Mesendoderm (in vitro differentiated cells): ENCODE measurements at regions not wholly inside any gene's neighbourhood (a gene's known extent, or its start where the extent isn't known, plus 50 kb on each side); places are given as distances from the start of the nearest gene placed in this dataset.

ENCODE experiments used
- DNase-seq: peaks from one replicate; pipeline ENCODE4 v3.0.0; 2013
- H2AK5ac ChIP-seq: 2 replicates; pipeline ENCODE4 v1.6.1; 2013; ENCODE audit warnings: low read length, inconsistent platforms
- H2BK120ac ChIP-seq: 2 replicates; pipeline ENCODE4 v1.6.1; 2013; ENCODE audit warnings: low read depth, mild to moderate bottlenecking, low read length, moderate library complexity, mixed read lengths
- H2BK15ac ChIP-seq: replicated peaks from 2 replicates; pipeline ENCODE4 v1.6.1; 2013; ENCODE audit warnings: low read depth, mild to moderate bottlenecking, moderate library complexity
- H2BK5ac ChIP-seq: 2 replicates; pipeline ENCODE4 v1.6.1; 2013; ENCODE audit warnings: low read length, inconsistent platforms
- H3K18ac ChIP-seq: 2 replicates; pipeline ENCODE4 v1.6.1; 2013; ENCODE audit warnings: mild to moderate bottlenecking, low read length, mixed read lengths
- H3K23ac ChIP-seq: one replicate; pipeline ENCODE4 v1.6.1; 2013; ENCODE audit warnings: low read length
- H3K27ac ChIP-seq: 2 replicates; pipeline ENCODE4 v1.5.1; 2013; ENCODE audit warnings: low read depth, mild to moderate bottlenecking, inconsistent platforms, low read length, moderate library complexity
- H3K27me3 ChIP-seq: 2 replicates; pipeline ENCODE4 v1.6.1; 2013; ENCODE audit warnings: low read length, control low read depth, mild to moderate bottlenecking, inconsistent platforms; ENCODE audit not compliant: insufficient read depth, poor library complexity
- H3K36me3 ChIP-seq: 2 replicates; pipeline ENCODE4 v1.6.1; 2013; ENCODE audit warnings: low read length, inconsistent platforms; ENCODE audit not compliant: control insufficient read depth, insufficient read depth
- H3K4ac ChIP-seq: one replicate; pipeline ENCODE4 v1.6.1; 2013; ENCODE audit warnings: low read depth, mild to moderate bottlenecking, low read length, moderate library complexity
- H3K4me1 ChIP-seq: 2 replicates; pipeline ENCODE4 v1.6.1; 2013; ENCODE audit warnings: low read depth, low read length, inconsistent platforms; ENCODE audit not compliant: control insufficient read depth
- H3K4me2 ChIP-seq: 2 replicates; pipeline ENCODE4 v1.6.1; 2013; ENCODE audit warnings: low read length
- H3K4me3 ChIP-seq: 2 replicates; pipeline ENCODE4 v1.5.1; 2013; ENCODE audit warnings: mild to moderate bottlenecking, low read length
- H3K56ac ChIP-seq: one replicate; pipeline ENCODE4 v1.6.1; 2013; ENCODE audit warnings: low read length
- H3K79me1 ChIP-seq: 2 replicates; pipeline ENCODE4 v1.6.1; 2013; ENCODE audit warnings: low read length, inconsistent platforms
- H3K79me2 ChIP-seq: 2 replicates; pipeline ENCODE4 v1.6.1; 2013; ENCODE audit warnings: mild to moderate bottlenecking, low read length; ENCODE audit not compliant: control insufficient read depth, insufficient read depth
- H3K9ac ChIP-seq: 2 replicates; pipeline ENCODE4 v1.6.1; 2013; ENCODE audit warnings: low read length, inconsistent platforms
- H4K5ac ChIP-seq: one replicate; pipeline ENCODE4 v1.6.1; 2013; ENCODE audit warnings: low read length
- H4K8ac ChIP-seq: one replicate; pipeline ENCODE4 v1.6.1; 2013; ENCODE audit warnings: low read depth, mild to moderate bottlenecking, control low read depth, low read length, moderate library complexity
- WGBS: extraction: QIAGEN DNeasy Blood & Tissue Kit; methylation state at CpG from one replicate; pipeline ENCODE4 v1.1.7; 2013; ENCODE audit warnings: low lambda C conversion rate, missing lambda C conversion rate; ENCODE audit not compliant: insufficient coverage; ENCODE audit errors: extremely low coverage; 5-methylcytosine and 5-hydroxymethylcytosine counted together

DNA sequence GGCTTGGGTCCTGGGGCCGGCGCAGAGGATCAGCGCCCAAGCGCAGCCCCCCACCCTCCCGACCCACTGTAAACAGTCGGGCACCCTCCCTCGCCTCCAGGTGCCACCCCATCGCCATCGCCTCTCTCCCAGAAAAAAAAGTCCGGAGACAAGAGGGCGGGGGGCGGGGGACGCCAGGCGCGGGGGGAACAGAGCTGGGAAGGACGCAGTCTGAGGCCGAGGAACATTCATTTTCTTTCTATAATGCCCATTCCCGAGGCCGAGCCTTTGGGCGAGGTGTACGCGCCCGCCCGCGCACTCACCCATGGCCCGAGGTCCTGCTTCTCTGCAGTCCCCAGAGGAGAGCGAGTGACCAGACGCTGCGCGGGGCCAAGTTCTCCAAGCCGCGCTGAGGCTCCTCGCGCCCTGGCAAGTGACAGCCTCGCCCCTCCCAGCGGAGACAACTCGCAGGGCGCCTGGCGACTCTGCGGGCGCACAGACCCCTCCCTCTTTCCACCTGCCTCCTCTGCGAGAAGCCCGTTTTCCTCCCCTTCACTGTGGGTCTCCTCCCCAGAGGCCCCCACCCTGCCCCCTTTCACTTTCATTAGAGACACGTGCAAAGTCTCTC lies 63.5 kb upstream of the WDR17 start:
- Histone ChIP-seq H2BK120ac (no peak overlapping the region), H3K4ac (no peak overlapping the region), H2BK15ac (no peak overlapping the region), H3K27ac (no peak overlapping the region), H3K56ac (peak overlapping the region; percentile 86), H3K36me3 (no peaks in the 10 kb centered on the region), H3K9ac (peak overlapping the region; percentile 82), H3K27me3 (no peaks in the 10 kb centered on the region), H3K18ac (peak overlapping the region; percentile 13), H4K8ac (no peak overlapping the region), H2AK5ac (no peak overlapping the region), H3K79me1 (no peaks in the 10 kb centered on the region), H3K4me3 (peak overlapping the region; percentile 43), H3K4me1 (no peaks in the 10 kb centered on the region), H4K5ac (no peak overlapping the region), H3K23ac (no peak overlapping the region), H3K79me2 (no peaks in the 10 kb centered on the region), H2BK5ac (no peak overlapping the region), H3K4me2 (peak overlapping the region; percentile 69)
- no CpG with 5 or more reads among the region's 44 CpGs for WGBS
- peak; percentile 75 for DNase-seq

DNA sequence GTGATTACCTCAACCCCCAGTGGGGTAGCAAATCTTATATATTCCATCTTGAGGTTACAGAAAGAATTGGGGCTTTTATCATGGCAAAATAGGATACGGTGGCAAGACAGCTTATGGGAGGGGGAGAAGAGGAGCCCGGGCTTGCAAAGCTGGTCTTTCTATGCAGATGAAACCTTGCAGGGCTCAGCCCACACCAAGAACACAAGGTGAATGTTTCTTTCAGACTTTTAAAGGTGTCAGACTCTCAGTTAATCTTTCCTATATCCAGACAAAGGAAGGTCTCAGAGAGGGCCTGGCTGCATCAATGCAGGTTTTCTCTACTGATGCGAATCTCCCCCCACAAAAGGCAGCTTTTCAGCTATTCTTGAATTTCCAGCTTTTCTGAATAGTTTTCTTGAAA lies 59.9 kb upstream of the WDR17 start:
- Histone ChIP-seq H2BK120ac (no peak overlapping the region), H3K27ac (no peak overlapping the region), H3K23ac (no peak overlapping the region), H3K79me1 (no peaks in the 10 kb centered on the region), H3K18ac (no peak overlapping the region), H3K4me3 (no peak overlapping the region), H3K4ac (no peak overlapping the region), H3K27me3 (no peaks in the 10 kb centered on the region), H4K5ac (no peak overlapping the region), H3K4me2 (no peak overlapping the region), H3K36me3 (no peaks in the 10 kb centered on the region), H3K56ac (no peak overlapping the region), H2AK5ac (no peak overlapping the region), H3K4me1 (no peaks in the 10 kb centered on the region), H3K9ac (no peak overlapping the region), H2BK15ac (no peak overlapping the region), H4K8ac (no peak overlapping the region), H3K79me2 (no peaks in the 10 kb centered on the region), H2BK5ac (no peak overlapping the region)
- peak; percentile 83 for DNase-seq
- no CpG with 5 or more reads among the region's 3 CpGs for WGBS

DNA sequence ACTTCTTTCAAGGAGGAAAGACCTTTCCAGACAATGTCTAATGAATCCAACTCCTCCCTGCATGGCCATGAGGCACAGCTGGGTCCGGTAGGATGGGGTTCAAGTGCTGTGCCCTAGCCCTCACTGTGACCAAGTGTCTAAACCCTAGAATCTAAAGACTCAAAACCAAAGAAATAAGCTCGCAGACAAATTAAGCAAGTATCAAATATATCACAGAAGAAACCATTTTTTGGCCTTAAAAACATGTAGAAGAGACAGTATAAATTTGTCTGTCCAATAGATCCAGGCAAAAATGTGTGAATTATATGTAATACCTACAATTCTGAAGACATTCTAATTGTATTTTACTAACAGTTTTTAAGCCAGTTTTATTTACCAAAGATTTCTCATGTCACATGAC lies 56.4 kb upstream of the WDR17 start:
- Histone ChIP-seq H3K79me2 (no peaks in the 10 kb centered on the region), H4K5ac (no peak overlapping the region), H3K27me3 (no peaks in the 10 kb centered on the region), H3K27ac (no peak overlapping the region), H3K4ac (no peak overlapping the region), H3K79me1 (no peaks in the 10 kb centered on the region), H3K9ac (no peak overlapping the region), H3K18ac (no peak overlapping the region), H3K4me2 (no peak overlapping the region), H2BK5ac (no peak overlapping the region), H3K4me1 (no peaks in the 10 kb centered on the region), H3K56ac (no peak overlapping the region), H3K36me3 (no peaks in the 10 kb centered on the region), H3K4me3 (no peak overlapping the region), H2BK15ac (no peak overlapping the region), H3K23ac (no peak overlapping the region), H4K8ac (no peak overlapping the region), H2AK5ac (no peak overlapping the region), H2BK120ac (no peak overlapping the region)
- no CpG with 5 or more reads among the region's 2 CpGs for WGBS
- no peak for DNase-seq

DNA sequence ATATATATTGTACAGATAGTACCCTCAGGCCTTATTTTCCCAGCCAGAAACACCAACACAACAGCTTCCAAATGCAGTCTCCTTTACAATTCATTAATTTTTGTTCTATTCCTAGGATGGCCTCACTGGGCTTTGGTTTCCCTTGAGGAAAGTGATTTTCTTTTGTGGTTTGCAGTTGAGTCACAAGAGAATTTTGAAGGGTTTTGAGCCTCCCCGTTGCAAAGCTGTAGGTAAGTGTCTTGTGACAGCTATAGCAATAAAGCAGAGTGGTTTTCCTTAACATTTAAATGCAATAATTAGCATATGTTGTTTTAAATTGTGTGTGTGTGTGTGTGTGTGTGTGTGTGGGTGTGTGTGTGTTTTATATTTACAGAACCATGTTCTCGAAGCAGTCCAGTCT lies 54.1 kb upstream of the WDR17 start:
- H3K56ac ChIP-seq: no peak overlapping the region
- WGBS: no CpG with 5 or more reads among the region's 2 CpGs
- H3K18ac ChIP-seq: no peak overlapping the region
- no peaks in the 10 kb centered on the region for H3K27me3 ChIP-seq
- no peak overlapping the region for H4K5ac ChIP-seq
- H4K8ac ChIP-seq: no peak overlapping the region
- H3K9ac ChIP-seq: no peak overlapping the region
- H3K27ac ChIP-seq: no peak overlapping the region
- no peak overlapping the region for H2AK5ac ChIP-seq
- no peak overlapping the region for H2BK15ac ChIP-seq
- DNase-seq: no peak
- no peak overlapping the region for H3K4ac ChIP-seq
- no peak overlapping the region for H3K23ac ChIP-seq
- H2BK5ac ChIP-seq: no peak overlapping the region
- H3K79me2 ChIP-seq: no peaks in the 10 kb centered on the region
- H3K4me1 ChIP-seq: no peaks in the 10 kb centered on the region
- H3K4me2 ChIP-seq: no peak overlapping the region
- no peak overlapping the region for H3K4me3 ChIP-seq
- H3K79me1 ChIP-seq: no peaks in the 10 kb centered on the region
- no peak overlapping the region for H2BK120ac ChIP-seq
- no peaks in the 10 kb centered on the region for H3K36me3 ChIP-seq

DNA sequence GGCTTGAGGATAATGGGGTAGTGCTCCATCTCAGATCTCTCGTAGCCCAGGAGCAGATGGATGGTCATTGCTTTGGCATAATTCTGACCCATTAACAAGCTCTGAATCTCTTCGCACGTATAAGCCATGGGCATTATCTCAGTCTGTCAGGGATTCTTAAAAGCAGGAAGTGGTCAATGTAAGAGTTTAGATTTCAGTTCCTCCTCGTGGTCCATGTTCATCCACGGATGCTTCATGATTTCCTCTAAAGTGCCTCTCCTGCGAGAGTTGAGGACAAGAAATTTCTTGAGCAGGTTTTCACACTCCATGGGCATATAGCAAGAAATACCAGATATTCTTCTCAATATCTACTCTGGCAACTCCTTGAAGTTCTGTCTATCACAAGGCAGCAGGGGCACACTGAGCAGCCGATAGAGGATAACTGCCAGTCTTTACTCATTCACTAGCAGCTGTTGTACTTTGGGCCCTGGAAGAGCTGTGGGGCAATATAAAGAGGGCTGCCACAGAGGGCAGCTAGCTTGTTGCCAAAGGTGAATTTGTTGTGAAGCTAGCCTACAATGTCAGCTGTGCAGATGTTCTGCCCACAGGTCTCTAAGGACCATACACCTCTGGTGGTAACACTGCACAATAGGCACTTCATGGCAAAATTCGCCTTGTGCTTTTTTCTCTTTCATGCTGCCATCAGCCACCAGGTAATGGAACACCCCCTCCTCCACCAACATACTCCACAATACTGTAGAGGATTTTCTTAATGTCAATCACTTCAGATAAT lies 52.0 kb upstream of the WDR17 start:
- no peak overlapping the region for H2BK5ac ChIP-seq
- no peak overlapping the region for H4K5ac ChIP-seq
- no peaks in the 10 kb centered on the region for H3K4me1 ChIP-seq
- no CpG with 5 or more reads among the region's 8 CpGs for WGBS
- no peaks in the 10 kb centered on the region for H3K79me2 ChIP-seq
- H3K4me2 ChIP-seq: no peak overlapping the region
- H2BK120ac ChIP-seq: no peak overlapping the region
- no peak overlapping the region for H3K23ac ChIP-seq
- H3K9ac ChIP-seq: no peak overlapping the region
- H3K18ac ChIP-seq: no peak overlapping the region
- no peak overlapping the region for H2BK15ac ChIP-seq
- no peak overlapping the region for H3K27ac ChIP-seq
- H3K27me3 ChIP-seq: no peaks in the 10 kb centered on the region
- no peak overlapping the region for H4K8ac ChIP-seq
- H3K36me3 ChIP-seq: no peaks in the 10 kb centered on the region
- no peak for DNase-seq
- H3K4ac ChIP-seq: no peak overlapping the region
- no peak overlapping the region for H3K4me3 ChIP-seq
- no peak overlapping the region for H2AK5ac ChIP-seq
- H3K79me1 ChIP-seq: no peaks in the 10 kb centered on the region
- no peak overlapping the region for H3K56ac ChIP-seq
